ENCODE measurements at regions not wholly inside any gene's neighbourhood (a gene's known extent, or its start where the extent isn't known, plus 50 kb on each side); places are given as distances from the start of the nearest gene placed in this dataset.

DNA sequence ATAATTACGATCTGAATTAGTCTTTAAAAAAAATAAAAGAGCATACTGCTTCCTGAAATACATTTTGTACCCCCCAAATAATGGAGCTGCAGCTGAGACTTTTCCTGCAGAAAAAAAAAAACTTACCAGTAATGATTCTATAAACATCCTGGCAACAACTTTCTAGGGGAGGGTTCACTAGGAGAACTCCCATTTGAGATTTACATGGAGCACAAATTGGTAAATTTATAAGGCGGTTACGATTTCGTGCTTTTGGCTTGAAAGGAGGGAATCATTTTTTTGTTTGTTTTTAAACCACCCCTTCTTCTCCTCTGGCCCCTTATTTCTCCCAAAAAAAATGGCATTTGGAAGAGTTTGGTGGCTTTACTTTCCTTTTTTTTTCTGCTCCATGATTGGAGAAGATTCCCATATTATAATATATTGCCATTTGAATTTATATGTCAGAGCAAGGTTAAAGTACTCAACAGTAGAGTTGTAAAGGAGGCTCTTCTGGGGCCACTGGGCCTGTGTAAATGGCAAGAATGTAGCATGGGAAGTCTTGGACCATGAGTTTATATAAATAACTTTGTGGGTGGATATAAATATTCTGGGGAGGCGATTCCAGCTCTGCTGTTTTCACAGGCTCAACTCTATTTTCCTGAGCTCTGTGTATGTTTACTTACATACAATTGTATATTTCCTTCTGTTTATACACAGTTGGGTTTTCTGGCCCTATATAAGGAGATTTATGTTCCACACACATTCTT is 159.9 kb downstream of the CSNK1G3 start:
- TF ChIP-seq, protein P1, sequence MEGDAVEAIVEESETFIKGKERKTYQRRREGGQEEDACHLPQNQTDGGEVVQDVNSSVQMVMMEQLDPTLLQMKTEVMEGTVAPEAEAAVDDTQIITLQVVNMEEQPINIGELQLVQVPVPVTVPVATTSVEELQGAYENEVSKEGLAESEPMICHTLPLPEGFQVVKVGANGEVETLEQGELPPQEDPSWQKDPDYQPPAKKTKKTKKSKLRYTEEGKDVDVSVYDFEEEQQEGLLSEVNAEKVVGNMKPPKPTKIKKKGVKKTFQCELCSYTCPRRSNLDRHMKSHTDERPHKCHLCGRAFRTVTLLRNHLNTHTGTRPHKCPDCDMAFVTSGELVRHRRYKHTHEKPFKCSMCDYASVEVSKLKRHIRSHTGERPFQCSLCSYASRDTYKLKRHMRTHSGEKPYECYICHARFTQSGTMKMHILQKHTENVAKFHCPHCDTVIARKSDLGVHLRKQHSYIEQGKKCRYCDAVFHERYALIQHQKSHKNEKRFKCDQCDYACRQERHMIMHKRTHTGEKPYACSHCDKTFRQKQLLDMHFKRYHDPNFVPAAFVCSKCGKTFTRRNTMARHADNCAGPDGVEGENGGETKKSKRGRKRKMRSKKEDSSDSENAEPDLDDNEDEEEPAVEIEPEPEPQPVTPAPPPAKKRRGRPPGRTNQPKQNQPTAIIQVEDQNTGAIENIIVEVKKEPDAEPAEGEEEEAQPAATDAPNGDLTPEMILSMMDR (IDR thresholded peaks at IDR 0.05) = no peak
- TF ChIP-seq POLR2A (IDR thresholded peaks at IDR 0.05) = no peak
